NB4 (cell line): ENCODE measurements at regions not wholly inside any gene's neighbourhood (a gene's known extent, or its start where the extent isn't known, plus 50 kb on each side); places are given as distances from the start of the nearest gene placed in this dataset.
"Not testable (repeated sequence)": the region's sequence is repeated elsewhere in the genome, so short reads cannot be mapped to it uniquely, and the experiment has no call there.

Source experiments
- DNase-seq: peaks from one replicate; pipeline ENCODE4 v3.0.0; 2010; ENCODE audit warnings: low read depth
- H3K4me3 ChIP-seq: one replicate; pipeline ENCODE4 v1.5.1; 2011; ENCODE audit warnings: mild to moderate bottlenecking, low read depth, low read length, moderate library complexity
- CTCF ChIP-seq: IDR thresholded peaks from one replicate; pipeline ENCODE4 v1.5.1; 2012; ENCODE audit warnings: low read depth, low read length
- MAX ChIP-seq: IDR thresholded peaks from 2 replicates; pipeline ENCODE4 v1.6.1; 2011; ENCODE audit warnings: low read depth, low read length
- MYC ChIP-seq: IDR thresholded peaks from 2 replicates; pipeline ENCODE4 v1.6.1; 2011; ENCODE audit warnings: low read depth, low read length
- POLR2A ChIP-seq: IDR thresholded peaks from 2 replicates; pipeline ENCODE4 v1.6.1; 2011; ENCODE audit warnings: mild to moderate bottlenecking; ENCODE audit not compliant: insufficient read length; ENCODE audit errors: extremely low read depth

- no peak for TF ChIP-seq MYC
- no peak for TF ChIP-seq POLR2A
- no peak for TF ChIP-seq MAX
- no peak for TF ChIP-seq CTCF
- DNase-seq: no peak
- no peak overlapping the region for H3K4me3 ChIP-seq
These were observed 372.4 kb downstream of the KCNN2 start for GRCh38 chr5:114734238-114734637.

- TF ChIP-seq MYC (no peak), CTCF (no peak), MAX (no peak), POLR2A (no peak)
- H3K4me3 ChIP-seq: no peak overlapping the region
- no peak for DNase-seq
These were observed 368.1 kb downstream of the KCNN2 start for GRCh38 chr5:114729986-114730385.

- no peak for DNase-seq
- TF ChIP-seq POLR2A (no peak), MAX (no peak), MYC (no peak), CTCF (no peak)
- H3K4me3 ChIP-seq: no peak overlapping the region
These were observed 365.5 kb downstream of the KCNN2 start for GRCh38 chr5:114727358-114727757.

GRCh38 chr5:114726131-114726530 is 364.3 kb downstream of the KCNN2 start:
- TF ChIP-seq POLR2A (no peak), MAX (no peak), MYC (no peak), CTCF (no peak)
- H3K4me3 ChIP-seq: no peak overlapping the region
- DNase-seq: no peak

- TF ChIP-seq MYC (no peak), POLR2A (no peak), CTCF (no peak), MAX (no peak)
- no peak for DNase-seq
- no peak overlapping the region for H3K4me3 ChIP-seq
These were observed 357.4 kb downstream of the KCNN2 start for GRCh38 chr5:114719268-114719667.

- DNase-seq: no peak
- TF ChIP-seq POLR2A (no peak), MYC (no peak), CTCF (no peak)
- no peak overlapping the region for H3K4me3 ChIP-seq
These were observed 355.1 kb downstream of the KCNN2 start for GRCh38 chr5:114716955-114717354.

GRCh38 chr5:114704225-114704893 is 342.5 kb downstream of the KCNN2 start:
- H3K4me3 ChIP-seq, DNase-seq: not testable (repeated sequence)
